Astrocyte of the spinal cord (primary cell): ENCODE measurements at regions not wholly inside any gene's neighbourhood (a gene's known extent, or its start where the extent isn't known, plus 50 kb on each side); places are given as distances from the start of the nearest gene placed in this dataset.

Experiments used
- DNase-seq: peaks from one replicate; pipeline ENCODE4 v3.0.0; 2011; ENCODE audit warnings: low read depth, low spot score
- H3K4me3 ChIP-seq: 2 replicates; pipeline ENCODE4 v1.5.1; 2011; ENCODE audit warnings: low read depth, mild to moderate bottlenecking, low read length, moderate library complexity
- in situ Hi-C: cut with HindIII; loops from 2 replicates; pipeline ENCODE4 v1.10.0; 2017; ENCODE audit warnings: low sequenced_read_pairs
- TF ChIP-seq, protein P1 (sequence below): IDR thresholded peaks from 2 replicates; pipeline ENCODE4 v1.5.1; 2012; ENCODE audit warnings: low read depth, mild to moderate bottlenecking, low read length, inconsistent platforms

DNA sequence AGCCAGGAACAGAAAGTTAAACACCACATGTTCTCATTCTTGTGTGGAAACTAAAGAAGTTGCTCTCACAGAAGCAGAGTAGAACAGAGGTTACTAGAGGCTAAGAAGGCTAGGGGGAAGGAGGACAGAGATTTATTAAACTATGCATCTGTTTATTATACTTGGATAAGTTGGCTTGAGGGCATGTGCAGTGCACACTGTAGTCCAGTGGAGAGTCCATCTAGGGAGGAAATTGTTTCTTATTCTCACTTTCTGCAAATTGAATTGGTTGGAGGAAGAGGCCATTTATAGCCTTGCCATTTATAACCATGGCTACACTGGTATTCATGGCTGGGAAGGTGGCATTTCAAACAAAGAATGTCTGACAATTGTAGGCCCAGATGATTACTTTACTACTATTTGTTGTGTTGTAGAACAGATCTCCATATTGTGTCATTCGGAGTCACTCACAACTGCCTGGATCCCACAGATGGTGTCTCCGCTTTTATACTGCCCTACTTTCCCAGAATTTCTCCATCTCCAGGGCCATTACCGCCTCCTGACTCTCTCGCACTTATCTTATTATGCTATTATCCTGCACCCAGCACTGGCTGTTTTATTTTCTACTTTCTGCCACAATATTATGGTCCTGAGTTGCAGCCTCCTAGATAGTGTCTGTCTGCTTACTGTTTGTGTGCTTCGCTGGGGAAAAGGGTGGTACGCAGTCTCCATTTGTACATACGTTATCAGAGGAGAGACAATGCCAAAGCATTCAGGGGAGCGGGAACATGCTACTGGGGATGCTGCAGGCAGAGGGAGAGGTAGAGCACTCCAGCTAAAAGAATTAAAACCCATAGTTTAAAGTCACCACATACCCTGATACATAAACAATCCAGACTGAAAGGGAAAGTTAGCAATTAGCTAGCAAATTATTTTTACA is 169.3 kb upstream of the BLID start:
- in situ Hi-C loops = no loop called here
- H3K4me3 ChIP-seq = no peak overlapping the region
- DNase-seq = no peak
- TF ChIP-seq, protein P1, sequence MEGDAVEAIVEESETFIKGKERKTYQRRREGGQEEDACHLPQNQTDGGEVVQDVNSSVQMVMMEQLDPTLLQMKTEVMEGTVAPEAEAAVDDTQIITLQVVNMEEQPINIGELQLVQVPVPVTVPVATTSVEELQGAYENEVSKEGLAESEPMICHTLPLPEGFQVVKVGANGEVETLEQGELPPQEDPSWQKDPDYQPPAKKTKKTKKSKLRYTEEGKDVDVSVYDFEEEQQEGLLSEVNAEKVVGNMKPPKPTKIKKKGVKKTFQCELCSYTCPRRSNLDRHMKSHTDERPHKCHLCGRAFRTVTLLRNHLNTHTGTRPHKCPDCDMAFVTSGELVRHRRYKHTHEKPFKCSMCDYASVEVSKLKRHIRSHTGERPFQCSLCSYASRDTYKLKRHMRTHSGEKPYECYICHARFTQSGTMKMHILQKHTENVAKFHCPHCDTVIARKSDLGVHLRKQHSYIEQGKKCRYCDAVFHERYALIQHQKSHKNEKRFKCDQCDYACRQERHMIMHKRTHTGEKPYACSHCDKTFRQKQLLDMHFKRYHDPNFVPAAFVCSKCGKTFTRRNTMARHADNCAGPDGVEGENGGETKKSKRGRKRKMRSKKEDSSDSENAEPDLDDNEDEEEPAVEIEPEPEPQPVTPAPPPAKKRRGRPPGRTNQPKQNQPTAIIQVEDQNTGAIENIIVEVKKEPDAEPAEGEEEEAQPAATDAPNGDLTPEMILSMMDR = no peak

DNA sequence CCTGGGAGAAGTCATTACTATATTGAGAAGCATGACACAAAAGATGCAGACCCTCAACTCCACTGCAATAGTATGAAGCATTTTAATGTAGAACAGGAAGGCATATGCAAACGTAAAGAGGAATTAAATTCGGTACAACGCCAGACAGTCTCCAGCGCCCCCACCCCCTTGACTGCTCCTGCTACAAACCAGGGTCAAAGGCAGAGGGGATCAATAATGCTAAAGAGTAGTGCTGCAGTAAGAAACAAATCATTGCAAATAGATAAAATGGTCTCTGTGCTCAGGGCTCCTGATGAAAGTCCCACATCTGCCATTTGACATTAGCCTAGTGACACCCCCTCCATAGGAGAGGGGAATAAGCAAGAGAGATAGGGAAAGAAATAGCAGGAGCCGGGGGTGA is 164.9 kb upstream of the BLID start:
- TF ChIP-seq, protein P1 = no peak
- DNase-seq = no peak
- in situ Hi-C loops = no loop called here
- H3K4me3 ChIP-seq = no peak overlapping the region

DNA sequence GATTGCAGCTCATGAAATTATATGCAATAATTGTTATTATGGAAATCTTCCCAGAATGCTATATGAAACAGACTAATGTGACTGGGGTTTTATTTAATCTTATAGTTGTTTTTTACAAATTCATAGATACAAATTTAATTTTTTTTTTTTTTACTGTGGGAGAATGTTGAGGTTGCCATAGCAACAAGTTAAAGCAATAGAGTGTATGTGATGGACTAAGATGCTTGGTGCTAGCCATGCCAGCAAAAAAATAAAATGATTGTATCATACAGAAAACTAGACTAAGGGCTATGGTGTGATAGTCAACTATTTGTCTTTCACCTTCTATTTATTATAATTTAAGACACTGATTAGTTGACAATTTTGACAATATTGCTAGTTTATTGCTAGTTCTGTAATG is 163.2 kb upstream of the BLID start:
- in situ Hi-C loops = no loop called here
- no peak for DNase-seq
- TF ChIP-seq, protein P1 = no peak
- no peak overlapping the region for H3K4me3 ChIP-seq

DNA sequence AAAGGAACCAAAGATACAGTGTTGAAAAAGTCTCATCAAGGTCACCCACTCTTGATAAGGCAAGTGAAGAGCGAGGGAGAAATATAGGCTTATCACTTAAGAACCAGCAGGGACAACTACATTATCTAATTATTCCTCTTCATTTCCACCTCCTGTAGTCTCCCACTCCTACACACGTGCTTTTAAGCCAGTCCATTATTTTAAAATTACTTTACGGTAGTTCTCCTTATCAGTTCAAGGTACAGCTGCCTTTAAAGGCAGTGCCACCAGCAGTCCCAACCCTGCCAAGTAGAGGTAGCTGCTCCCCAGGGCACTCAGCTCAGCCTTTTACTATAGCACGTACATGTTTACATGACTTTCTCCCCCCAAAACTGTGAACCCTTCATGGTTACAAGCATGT is 161.5 kb upstream of the BLID start:
- no peak for DNase-seq
- H3K4me3 ChIP-seq = no peak overlapping the region
- in situ Hi-C loops = no loop called here
- TF ChIP-seq, protein P1 = no peak

DNA sequence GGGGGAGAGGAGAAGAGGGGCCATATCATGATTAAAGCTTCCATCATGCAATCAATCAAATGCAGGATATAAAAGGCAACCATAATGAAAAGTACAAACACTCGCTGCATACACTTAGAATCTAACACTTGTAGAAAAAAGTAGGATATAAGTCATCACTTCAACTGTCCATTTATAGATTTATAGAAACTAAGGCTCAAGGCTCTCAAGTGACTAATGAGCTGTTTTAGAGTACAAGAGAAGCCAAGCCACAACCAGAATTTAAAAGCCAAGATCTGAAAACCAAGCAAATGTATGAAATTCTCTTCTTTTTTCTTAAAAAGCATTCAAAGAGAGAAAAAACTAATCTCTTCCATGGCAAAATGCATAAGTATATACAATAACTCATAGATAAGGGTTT is 160.2 kb upstream of the BLID start:
- no peak overlapping the region for H3K4me3 ChIP-seq
- in situ Hi-C loops = no loop called here
- TF ChIP-seq, protein P1 = no peak
- no peak for DNase-seq

DNA sequence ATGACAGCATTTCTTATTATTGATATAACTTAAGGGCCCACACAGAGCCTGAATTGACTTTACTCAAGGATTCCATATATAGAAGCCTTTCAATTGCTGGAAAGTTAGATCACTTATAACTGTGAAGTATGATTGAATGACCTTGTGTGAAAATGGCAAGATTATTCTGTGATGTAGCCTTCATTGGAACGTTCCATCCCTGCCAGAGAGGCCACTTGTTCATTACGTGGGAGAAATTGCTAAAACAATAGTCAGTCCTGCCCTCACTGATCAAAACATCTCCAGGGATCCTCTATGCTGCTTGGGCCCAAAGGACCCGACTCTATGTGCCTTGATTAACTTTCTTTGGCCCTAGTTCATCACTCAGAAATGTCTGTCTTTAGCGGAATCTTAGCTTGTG is 159.5 kb upstream of the BLID start:
- TF ChIP-seq, protein P1 = no peak
- in situ Hi-C loops = no loop called here
- H3K4me3 ChIP-seq = no peak overlapping the region
- DNase-seq = no peak
